SU-DHL-6 (cell line): ENCODE measurements at regions not wholly inside any gene's neighbourhood (a gene's known extent, or its start where the extent isn't known, plus 50 kb on each side); places are given as distances from the start of the nearest gene placed in this dataset.

Experiments used
- H2AFZ ChIP-seq: fragments of 200-600 bp; sonication (generic); 2 replicates; pipeline ENCODE4 v1.6.1; 2014; ENCODE audit warnings: low read depth, mild to moderate bottlenecking, moderate library complexity, mixed read lengths, antibody characterized with exemption, low read length; ENCODE audit not compliant: severe bottlenecking
- H3F3A ChIP-seq: fragments of 200-600 bp; shearing (Covaris generic); 2 replicates; pipeline ENCODE4 v1.6.0; 2016; ENCODE audit warnings: antibody characterized with exemption, mild to moderate bottlenecking; ENCODE audit not compliant: insufficient read depth
- H3K27ac ChIP-seq: fragments of 200-600 bp; sonication (generic); 2 replicates; pipeline ENCODE4 v1.5.1; 2016; ENCODE audit warnings: low read depth, mild to moderate bottlenecking, low read length, moderate library complexity, mixed read lengths
- H3K27me3 ChIP-seq: fragments of 200-600 bp; sonication (generic), shearing (Covaris generic); 2 replicates; pipeline ENCODE4 v1.6.0; 2014; ENCODE audit warnings: mild to moderate bottlenecking, low read length
- H3K36me3 ChIP-seq: fragments of 200-600 bp; sonication (generic); 2 replicates; pipeline ENCODE4 v1.6.1; 2014; ENCODE audit warnings: mild to moderate bottlenecking, low read length, mixed read lengths
- H3K4me2 ChIP-seq: fragments of 300-600, 200-600 bp; shearing (Covaris generic), sonication (generic); 2 replicates; pipeline ENCODE4 v1.6.0; 2014; ENCODE audit warnings: low read length, low read depth, mild to moderate bottlenecking; ENCODE audit not compliant: poor library complexity, severe bottlenecking
- H3K4me3 ChIP-seq: fragments of 200-600 bp; sonication (generic); 2 replicates; pipeline ENCODE4 v1.5.1; 2014; ENCODE audit warnings: antibody characterized with exemption, low read length, mild to moderate bottlenecking, mixed read lengths; ENCODE audit not compliant: insufficient read depth, poor library complexity, severe bottlenecking
- H3K79me2 ChIP-seq: fragments of 200-600 bp; sonication (generic); 2 replicates; pipeline ENCODE4 v1.6.1; 2014; ENCODE audit warnings: mild to moderate bottlenecking, low read length, moderate library complexity; ENCODE audit not compliant: insufficient read depth
- H3K9ac ChIP-seq: fragments of 200-600 bp; sonication (generic); 2 replicates; pipeline ENCODE4 v1.7.0; 2014; ENCODE audit warnings: mild to moderate bottlenecking, low read length
- H3K9me2 ChIP-seq: fragments of 200-600 bp; sonication (generic); replicated peaks from 2 replicates; pipeline ENCODE4 v1.6.1; 2014; ENCODE audit warnings: low read length; ENCODE audit not compliant: insufficient read depth
- H3K9me3 ChIP-seq: fragments of 200-600 bp; sonication (generic); 2 replicates; pipeline ENCODE4 v1.6.1; 2014; ENCODE audit warnings: low read length, mixed read lengths; ENCODE audit not compliant: insufficient read depth
- H4K20me1 ChIP-seq: fragments of 200-600 bp; sonication (generic); 2 replicates; pipeline ENCODE4 v1.6.1; 2014; ENCODE audit warnings: low read depth, mild to moderate bottlenecking, antibody characterized with exemption, low read length, moderate library complexity, mixed read lengths
- EZH2phosphoT487 ChIP-seq: fragments of 200-600 bp; sonication (generic), shearing (Covaris generic); conservative IDR thresholded peaks from 2 replicates; pipeline ENCODE4 v1.6.1; 2018; ENCODE audit warnings: mild to moderate bottlenecking, antibody characterized with exemption, low read length, moderate library complexity, mixed read lengths
- TF ChIP-seq, protein P1 (sequence below): fragments of 200-600 bp; sonication (generic); IDR thresholded peaks from one replicate; pipeline ENCODE4 v1.5.1; 2017; ENCODE audit warnings: antibody characterized with exemption, mild to moderate bottlenecking, low read length, moderate library complexity; ENCODE audit not compliant: insufficient read depth, poor library complexity, severe bottlenecking

DNA sequence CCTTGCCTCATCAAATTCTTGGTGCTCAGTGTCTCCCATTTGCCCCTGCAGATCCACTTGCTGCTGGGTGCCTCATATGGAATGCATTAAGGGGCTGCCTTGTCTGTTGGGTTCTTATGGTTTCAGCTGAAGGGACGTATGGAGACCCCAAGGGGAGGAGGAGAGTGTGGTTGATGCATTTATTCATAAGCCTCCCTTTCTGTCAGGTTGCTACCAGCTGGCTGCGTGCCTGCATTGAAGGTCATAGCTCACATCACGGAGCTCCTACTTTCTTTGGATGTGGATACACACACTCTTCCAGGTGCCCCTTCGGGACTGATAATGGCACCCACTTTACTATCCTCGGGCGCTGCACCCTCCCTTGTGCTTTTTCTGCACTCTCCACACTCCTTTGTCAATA, 377.9 kb downstream of the SLC4A3 start:
- Histone ChIP-seq H3F3A (no peaks in the 10 kb centered on the region), H3K27me3 (no peaks in the 10 kb centered on the region), H3K9ac (no peak overlapping the region), H3K79me2 (no peaks in the 10 kb centered on the region), H3K27ac (no peak overlapping the region), H3K4me2 (no peak overlapping the region), H3K36me3 (no peaks in the 10 kb centered on the region), H3K9me3 (no peaks in the 10 kb centered on the region), H3K4me3 (no peak overlapping the region), H3K9me2 (no peaks in the 10 kb centered on the region), H2AFZ (no peak overlapping the region), H4K20me1 (no peaks in the 10 kb centered on the region)
- no peak for TF ChIP-seq EZH2phosphoT487
- TF ChIP-seq, protein P1, sequence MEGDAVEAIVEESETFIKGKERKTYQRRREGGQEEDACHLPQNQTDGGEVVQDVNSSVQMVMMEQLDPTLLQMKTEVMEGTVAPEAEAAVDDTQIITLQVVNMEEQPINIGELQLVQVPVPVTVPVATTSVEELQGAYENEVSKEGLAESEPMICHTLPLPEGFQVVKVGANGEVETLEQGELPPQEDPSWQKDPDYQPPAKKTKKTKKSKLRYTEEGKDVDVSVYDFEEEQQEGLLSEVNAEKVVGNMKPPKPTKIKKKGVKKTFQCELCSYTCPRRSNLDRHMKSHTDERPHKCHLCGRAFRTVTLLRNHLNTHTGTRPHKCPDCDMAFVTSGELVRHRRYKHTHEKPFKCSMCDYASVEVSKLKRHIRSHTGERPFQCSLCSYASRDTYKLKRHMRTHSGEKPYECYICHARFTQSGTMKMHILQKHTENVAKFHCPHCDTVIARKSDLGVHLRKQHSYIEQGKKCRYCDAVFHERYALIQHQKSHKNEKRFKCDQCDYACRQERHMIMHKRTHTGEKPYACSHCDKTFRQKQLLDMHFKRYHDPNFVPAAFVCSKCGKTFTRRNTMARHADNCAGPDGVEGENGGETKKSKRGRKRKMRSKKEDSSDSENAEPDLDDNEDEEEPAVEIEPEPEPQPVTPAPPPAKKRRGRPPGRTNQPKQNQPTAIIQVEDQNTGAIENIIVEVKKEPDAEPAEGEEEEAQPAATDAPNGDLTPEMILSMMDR = no peak

DNA sequence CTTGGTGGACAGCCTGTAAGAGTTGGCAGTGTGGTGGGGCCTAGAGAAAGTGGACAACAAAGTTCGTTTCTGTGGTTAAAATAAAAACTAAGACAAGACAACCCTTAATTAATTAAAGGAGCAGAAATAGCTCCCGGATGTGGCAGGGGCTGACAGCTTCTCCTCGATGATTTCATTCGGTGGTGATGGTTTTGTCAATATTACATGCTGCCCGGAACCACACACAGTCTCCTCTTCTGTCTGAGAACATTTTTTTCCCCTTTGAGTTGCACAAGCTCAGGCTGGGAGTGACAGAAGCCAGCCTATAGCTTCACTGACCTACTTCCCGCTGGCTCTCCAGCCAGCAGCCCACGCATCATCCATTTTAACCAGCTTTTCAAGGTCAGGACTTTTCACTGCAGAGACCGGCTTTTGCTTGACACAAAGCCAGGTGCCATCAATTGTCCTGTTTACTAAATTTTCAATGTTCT, 378.8 kb downstream of the SLC4A3 start:
- Histone ChIP-seq H3K4me3 (no peak overlapping the region), H4K20me1 (no peaks in the 10 kb centered on the region), H3K79me2 (no peaks in the 10 kb centered on the region), H3K27ac (no peak overlapping the region), H3K36me3 (no peaks in the 10 kb centered on the region), H3K9ac (no peak overlapping the region), H3F3A (no peaks in the 10 kb centered on the region), H2AFZ (no peak overlapping the region), H3K9me2 (no peaks in the 10 kb centered on the region), H3K9me3 (no peaks in the 10 kb centered on the region), H3K27me3 (no peaks in the 10 kb centered on the region), H3K4me2 (no peak overlapping the region)
- no peak for TF ChIP-seq EZH2phosphoT487
- TF ChIP-seq, protein P1 = no peak

DNA sequence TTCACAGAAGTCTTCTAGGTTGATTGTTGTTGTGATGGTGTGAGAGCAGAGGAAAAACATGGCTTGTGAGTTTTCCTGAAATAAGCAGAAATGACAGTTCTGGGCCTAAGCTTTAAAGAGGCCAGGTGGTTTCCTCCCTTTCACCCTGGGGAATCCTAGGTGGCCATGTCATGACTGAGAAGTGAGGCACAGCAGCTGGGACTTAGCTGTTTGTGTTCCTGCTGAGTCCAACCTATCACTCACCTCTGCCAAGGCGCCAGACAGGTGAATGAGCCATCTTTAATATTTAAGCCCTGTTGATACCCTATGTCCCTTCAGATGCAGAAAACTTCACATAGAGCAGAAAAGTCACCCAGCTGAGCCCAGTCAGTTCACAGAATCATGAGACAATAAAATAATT, 384.4 kb downstream of the SLC4A3 start:
- Histone ChIP-seq H3K9me2 (no peaks in the 10 kb centered on the region), H3K4me3 (no peak overlapping the region), H3K79me2 (no peaks in the 10 kb centered on the region), H3F3A (no peaks in the 10 kb centered on the region), H3K9me3 (no peaks in the 10 kb centered on the region), H3K27ac (no peak overlapping the region), H3K27me3 (no peaks in the 10 kb centered on the region), H3K4me2 (no peak overlapping the region), H3K9ac (no peak overlapping the region), H3K36me3 (no peaks in the 10 kb centered on the region), H4K20me1 (no peaks in the 10 kb centered on the region), H2AFZ (no peak overlapping the region)
- TF ChIP-seq, protein P1 = no peak
- no peak for TF ChIP-seq EZH2phosphoT487
